Nephron (organoid): ENCODE measurements at regions not wholly inside any gene's neighbourhood (a gene's known extent, or its start where the extent isn't known, plus 50 kb on each side); places are given as distances from the start of the nearest gene placed in this dataset.
"Not testable (repeated sequence)": the region's sequence is repeated elsewhere in the genome, so short reads cannot be mapped to it uniquely, and the experiment has no call there.

Experiments used
- H3K27ac Mint-ChIP-seq, 3 experiments: 2 replicates each; pipeline ENCODE4 v1.8.0; 2020; ENCODE audit warnings: mixed read lengths in 3 of 3, mild to moderate bottlenecking in 2 of 3, moderate library complexity in 1 of 3
- H3K27me3 Mint-ChIP-seq: 2 replicates; pipeline ENCODE4 v1.8.0; 2021; ENCODE audit warnings: low read depth, mild to moderate bottlenecking, moderate library complexity, mixed read lengths
- H3K36me3 Mint-ChIP-seq: 2 replicates; pipeline ENCODE4 v1.8.0; 2020; ENCODE audit warnings: low read depth, mixed read lengths
- H3K4me1 Mint-ChIP-seq: 2 replicates; pipeline ENCODE4 v1.8.0; 2020; ENCODE audit warnings: mixed read lengths
- H3K4me3 Mint-ChIP-seq, 3 experiments: 2 replicates each; pipeline ENCODE4 v1.8.0; 2020; ENCODE audit warnings: mild to moderate bottlenecking in 3 of 3, mixed read lengths in 3 of 3, moderate library complexity in 2 of 3
- H3K9me3 Mint-ChIP-seq: 2 replicates; pipeline ENCODE4 v1.8.0; 2020; ENCODE audit warnings: mixed read lengths
- TF ChIP-seq, protein P1 (sequence below), 3 experiments: fragments of 200-600 bp; sonication (generic); IDR thresholded peaks; one replicate each; pipeline ENCODE4 v1.5.0; 2021; ENCODE audit warnings: antibody characterized with exemption in 3 of 3; ENCODE audit not compliant: unreplicated experiment in 3 of 3

DNA sequence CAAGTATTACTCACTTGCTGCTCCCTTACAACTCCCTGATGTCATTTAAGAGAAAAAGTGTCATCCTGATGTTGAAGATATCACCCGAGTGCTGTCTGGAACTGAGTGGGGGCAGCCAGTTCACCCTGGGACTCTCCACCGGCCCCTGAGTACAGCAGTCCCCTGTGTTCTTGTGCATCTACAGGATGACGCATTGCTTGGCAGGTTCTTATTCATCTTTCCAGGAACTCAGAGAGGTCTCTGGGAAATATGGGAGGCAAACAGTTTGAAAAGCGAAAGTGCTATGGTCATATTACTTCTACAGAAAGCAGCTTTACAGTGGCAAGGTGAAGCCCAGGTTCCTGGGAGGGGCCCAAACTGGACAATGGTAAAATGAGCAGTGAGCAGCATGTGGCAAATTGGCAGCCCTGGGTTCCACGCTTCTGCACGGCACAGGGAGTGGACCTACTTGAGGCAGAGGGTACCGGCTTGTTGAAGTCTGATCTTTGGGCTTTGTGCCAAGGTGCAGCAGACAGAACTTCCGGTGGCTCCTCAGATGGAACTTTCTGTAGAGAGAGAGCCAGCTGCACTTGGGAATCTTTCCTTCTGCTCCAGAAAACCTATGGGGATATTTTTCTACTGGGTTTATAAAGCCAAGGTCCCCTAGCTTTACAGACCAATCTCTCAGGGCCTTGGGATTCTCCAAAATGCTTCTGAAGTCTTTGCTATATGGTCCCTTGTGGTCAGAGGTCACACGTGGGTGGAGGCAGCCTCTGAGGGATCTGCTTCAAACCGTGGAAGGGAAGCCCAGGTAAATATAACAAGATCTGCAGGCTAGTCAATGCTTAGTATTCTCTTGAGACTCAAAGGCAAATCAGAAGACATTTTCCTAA lies 128.3 kb downstream of the MAP3K7 start:
- no peaks in the 10 kb centered on the region for H3K4me1 Mint-ChIP-seq
- H3K9me3 Mint-ChIP-seq = no peaks in the 10 kb centered on the region
- TF ChIP-seq, protein P1, sequence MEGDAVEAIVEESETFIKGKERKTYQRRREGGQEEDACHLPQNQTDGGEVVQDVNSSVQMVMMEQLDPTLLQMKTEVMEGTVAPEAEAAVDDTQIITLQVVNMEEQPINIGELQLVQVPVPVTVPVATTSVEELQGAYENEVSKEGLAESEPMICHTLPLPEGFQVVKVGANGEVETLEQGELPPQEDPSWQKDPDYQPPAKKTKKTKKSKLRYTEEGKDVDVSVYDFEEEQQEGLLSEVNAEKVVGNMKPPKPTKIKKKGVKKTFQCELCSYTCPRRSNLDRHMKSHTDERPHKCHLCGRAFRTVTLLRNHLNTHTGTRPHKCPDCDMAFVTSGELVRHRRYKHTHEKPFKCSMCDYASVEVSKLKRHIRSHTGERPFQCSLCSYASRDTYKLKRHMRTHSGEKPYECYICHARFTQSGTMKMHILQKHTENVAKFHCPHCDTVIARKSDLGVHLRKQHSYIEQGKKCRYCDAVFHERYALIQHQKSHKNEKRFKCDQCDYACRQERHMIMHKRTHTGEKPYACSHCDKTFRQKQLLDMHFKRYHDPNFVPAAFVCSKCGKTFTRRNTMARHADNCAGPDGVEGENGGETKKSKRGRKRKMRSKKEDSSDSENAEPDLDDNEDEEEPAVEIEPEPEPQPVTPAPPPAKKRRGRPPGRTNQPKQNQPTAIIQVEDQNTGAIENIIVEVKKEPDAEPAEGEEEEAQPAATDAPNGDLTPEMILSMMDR (IDR thresholded peaks at IDR 0.05; ENCODE audit: unreplicated experiment in 3 of 3) = no peak
- peaks cover 7% of the 10 kb centered on the region for H3K27me3 Mint-ChIP-seq
- H3K4me3 Mint-ChIP-seq = no peak overlapping the region
- no peaks in the 10 kb centered on the region for H3K36me3 Mint-ChIP-seq
- H3K27ac Mint-ChIP-seq = no peak overlapping the region

DNA sequence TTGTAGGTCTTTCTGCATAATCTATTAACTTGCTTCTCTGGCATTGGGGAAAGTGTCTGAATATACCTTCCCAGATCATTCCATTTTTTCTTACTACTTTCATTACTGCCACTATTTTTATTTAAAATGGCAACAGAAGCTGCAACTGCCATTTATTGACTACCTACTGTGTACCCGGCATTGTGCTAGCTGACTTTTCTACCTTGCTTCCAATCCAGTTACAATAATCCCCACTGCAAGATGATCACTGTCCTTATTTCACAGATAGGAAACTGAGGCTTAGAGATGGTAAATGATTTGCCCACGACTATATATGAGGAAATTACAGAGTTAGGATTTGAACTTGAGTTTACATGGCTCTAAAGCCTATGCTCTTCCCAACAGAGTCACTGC lies 129.0 kb downstream of the MAP3K7 start:
- no peaks in the 10 kb centered on the region for H3K36me3 Mint-ChIP-seq
- no peak overlapping the region for H3K27ac Mint-ChIP-seq
- no peak overlapping the region for H3K4me3 Mint-ChIP-seq
- TF ChIP-seq, protein P1 (IDR thresholded peaks at IDR 0.05; ENCODE audit: unreplicated experiment in 3 of 3) = no peak
- H3K9me3 Mint-ChIP-seq = no peaks in the 10 kb centered on the region
- H3K4me1 Mint-ChIP-seq = no peaks in the 10 kb centered on the region
- peaks cover 7% of the 10 kb centered on the region for H3K27me3 Mint-ChIP-seq

DNA sequence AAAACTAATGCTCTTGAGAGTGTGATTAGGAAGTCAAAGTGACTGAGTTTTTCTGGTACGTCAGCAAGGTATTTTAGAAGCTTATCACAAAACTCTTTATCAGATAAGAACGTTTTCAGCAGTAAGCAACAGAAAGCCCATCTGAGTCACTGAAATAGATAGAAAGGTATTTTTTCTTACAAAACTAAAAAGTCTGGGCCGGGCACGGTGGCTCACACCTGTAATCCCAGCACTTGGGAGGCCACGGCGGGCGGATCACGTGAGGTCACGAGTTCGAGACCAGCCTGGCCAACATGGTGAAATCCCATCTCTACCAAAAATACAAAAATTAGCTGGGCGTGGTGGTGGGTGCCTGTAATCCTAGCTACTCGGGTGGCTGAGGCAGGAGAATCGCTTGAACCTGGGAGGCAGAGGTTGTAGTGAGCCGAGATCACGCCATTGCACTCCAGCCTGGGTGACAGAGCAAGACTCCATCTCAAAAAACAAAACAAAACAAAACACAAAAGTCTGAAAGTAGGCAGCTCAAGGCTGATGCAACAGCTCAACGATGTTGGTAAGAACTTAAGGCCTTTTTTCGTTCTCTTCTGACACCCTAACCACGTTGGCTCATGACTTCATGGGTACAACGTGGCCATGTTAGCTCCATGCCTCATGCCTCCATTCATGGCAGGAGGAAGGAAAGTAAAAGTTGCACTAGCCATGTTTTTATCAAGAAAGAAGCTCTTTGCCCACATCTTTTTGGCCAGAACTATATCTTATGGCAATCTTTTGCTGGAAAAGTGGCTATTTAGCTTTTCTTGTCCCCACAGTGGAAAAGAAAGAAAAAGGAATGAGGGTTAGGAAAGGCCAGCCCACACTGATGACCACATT lies 129.6 kb downstream of the MAP3K7 start:
- not testable (repeated sequence) for H3K4me3 Mint-ChIP-seq

DNA sequence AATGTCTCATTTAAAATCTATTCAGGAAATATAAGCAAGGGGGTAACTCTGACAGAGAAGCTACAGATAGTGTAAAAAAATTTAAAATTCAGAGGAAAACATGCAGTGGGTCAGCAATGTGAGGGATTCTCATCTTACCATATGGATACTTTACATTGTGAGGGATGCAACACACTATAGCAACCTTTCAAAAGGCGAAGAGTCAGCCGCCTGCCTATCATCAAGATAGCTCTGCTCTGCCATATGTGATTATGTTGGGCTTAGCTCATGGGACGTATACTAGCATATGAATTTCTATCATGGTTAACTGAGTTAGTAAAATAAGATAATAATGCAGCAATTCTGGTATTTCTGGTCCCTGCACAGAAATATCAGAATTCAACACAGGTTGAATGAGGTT lies 130.9 kb downstream of the MAP3K7 start:
- H3K27ac Mint-ChIP-seq = no peak overlapping the region
- H3K4me3 Mint-ChIP-seq = no peak overlapping the region
- TF ChIP-seq, protein P1 (IDR thresholded peaks at IDR 0.05; ENCODE audit: unreplicated experiment in 3 of 3) = no peak
- H3K36me3 Mint-ChIP-seq = no peaks in the 10 kb centered on the region
- no peaks in the 10 kb centered on the region for H3K9me3 Mint-ChIP-seq
- no peaks in the 10 kb centered on the region for H3K4me1 Mint-ChIP-seq
- peaks cover 7% of the 10 kb centered on the region for H3K27me3 Mint-ChIP-seq

More for the DNA sequence above, 129.6 kb downstream of the MAP3K7 start:
- H3K27me3 Mint-ChIP-seq, H3K9me3 Mint-ChIP-seq, H3K4me1 Mint-ChIP-seq, H3K36me3 Mint-ChIP-seq, H3K27ac Mint-ChIP-seq: not testable (repeated sequence)

DNA sequence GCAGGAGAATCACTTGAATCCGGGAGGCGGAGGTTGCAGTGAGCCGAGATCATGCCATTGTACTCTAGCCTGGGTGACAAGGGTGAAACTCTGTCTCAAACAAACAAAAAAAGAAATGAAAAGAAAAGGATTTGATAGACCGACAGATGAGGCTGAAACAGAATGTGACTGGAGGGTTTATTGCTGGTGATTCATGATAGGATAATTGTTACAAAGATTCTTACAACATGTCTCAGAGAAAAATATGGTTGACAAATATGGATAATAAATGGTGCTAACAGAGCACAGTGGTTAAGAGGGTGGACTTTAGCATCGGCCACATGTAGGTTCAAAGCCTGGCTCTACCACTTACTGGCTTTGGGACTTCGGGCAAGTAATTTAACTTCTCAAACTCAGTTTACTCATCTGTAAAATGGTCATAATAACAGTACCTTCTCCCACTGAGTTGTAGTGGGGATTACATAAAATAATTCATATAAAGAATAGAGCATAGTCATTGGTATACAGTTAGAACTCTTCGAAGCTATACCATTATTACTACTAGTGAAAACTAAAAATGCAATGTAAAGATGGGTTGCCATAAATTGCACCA lies 131.9 kb downstream of the MAP3K7 start:
- H3K4me1 Mint-ChIP-seq = no peaks in the 10 kb centered on the region
- TF ChIP-seq, protein P1 (IDR thresholded peaks at IDR 0.05; ENCODE audit: unreplicated experiment in 3 of 3) = no peak
- H3K4me3 Mint-ChIP-seq = no peak overlapping the region
- no peaks in the 10 kb centered on the region for H3K9me3 Mint-ChIP-seq
- peaks cover 7% of the 10 kb centered on the region for H3K27me3 Mint-ChIP-seq
- H3K36me3 Mint-ChIP-seq = no peaks in the 10 kb centered on the region
- H3K27ac Mint-ChIP-seq = no peak overlapping the region
